GM23338 (cell line): ENCODE measurements at regions not wholly inside any gene's neighbourhood (a gene's known extent, or its start where the extent isn't known, plus 50 kb on each side); places are given as distances from the start of the nearest gene placed in this dataset.

ENCODE experiments used
- ATAC-seq: fragments of 200-7000 bp; cut with Tn5 transposase; 3 replicates; pipeline ENCODE4 v1.9.1; 2020
- DNase-seq: peaks from one replicate; pipeline ENCODE4 v3.0.0-alpha.2; 2015; ENCODE audit warnings: low spot score
- H2AFZ ChIP-seq: fragments of 200-600 bp; sonication (generic); 2 replicates; pipeline ENCODE4 v1.8.0; 2016; ENCODE audit warnings: antibody characterized with exemption, mild to moderate bottlenecking, moderate library complexity
- H3F3A ChIP-seq: fragments of 200-600 bp; sonication (generic); replicated peaks from 2 replicates; pipeline ENCODE4 v1.8.0; 2017; ENCODE audit warnings: antibody characterized with exemption, mixed run types, low read depth
- H3K27ac ChIP-seq: fragments of 200-600 bp; sonication (generic); 2 replicates; pipeline ENCODE4 v1.6.1; 2016; ENCODE audit warnings: low read depth
- H3K27me3 ChIP-seq: fragments of 200-600 bp; sonication (generic); 2 replicates; pipeline ENCODE4 v1.8.0; 2016; ENCODE audit warnings: mild to moderate bottlenecking, mixed run types, moderate library complexity; ENCODE audit not compliant: insufficient read depth
- H3K36me3 ChIP-seq: fragments of 200-600 bp; sonication (generic); 2 replicates; pipeline ENCODE4 v1.8.0; 2016; ENCODE audit warnings: mild to moderate bottlenecking; ENCODE audit not compliant: insufficient read depth
- H3K4me1 ChIP-seq: fragments of 200-600 bp; sonication (generic); 2 replicates; pipeline ENCODE4 v1.8.0; 2016; ENCODE audit warnings: mild to moderate bottlenecking, moderate library complexity; ENCODE audit not compliant: insufficient read depth
- H3K4me2 ChIP-seq: fragments of 200-600 bp; sonication (generic); 2 replicates; pipeline ENCODE4 v1.7.1; 2017; ENCODE audit warnings: mixed run types
- H3K4me3 ChIP-seq: fragments of 200-600 bp; sonication (generic); 2 replicates; pipeline ENCODE4 v1.6.1; 2016; ENCODE audit warnings: mixed run types
- H3K79me2 ChIP-seq: fragments of 200-600 bp; sonication (generic); replicated peaks from 2 replicates; pipeline ENCODE4 v1.8.0; 2017; ENCODE audit warnings: mild to moderate bottlenecking; ENCODE audit not compliant: insufficient read depth
- H3K9me2 ChIP-seq: fragments of 200-600 bp; sonication (generic); 2 replicates; pipeline ENCODE4 v1.8.0; 2017; ENCODE audit not compliant: insufficient read depth
- H4K20me1 ChIP-seq: fragments of 200-600 bp; sonication (generic); replicated peaks from 2 replicates; pipeline ENCODE4 v1.8.0; 2017; ENCODE audit warnings: mild to moderate bottlenecking; ENCODE audit not compliant: insufficient read depth
- H3K27ac Mint-ChIP-seq: 2 replicates; pipeline ENCODE4 v1.8.0; 2020; ENCODE audit warnings: inconsistent platforms, mild to moderate bottlenecking, moderate library complexity, mixed read lengths
- H3K27me3 Mint-ChIP-seq: 3 replicates; pipeline ENCODE4 v1.8.0; 2022; ENCODE audit warnings: low read depth, mild to moderate bottlenecking, moderate library complexity, mixed read lengths, inconsistent platforms; ENCODE audit not compliant: insufficient read depth, poor library complexity
- H3K36me3 Mint-ChIP-seq: 3 replicates; pipeline ENCODE4 v1.8.0; 2021; ENCODE audit warnings: low read depth, mild to moderate bottlenecking, inconsistent platforms, moderate library complexity, mixed read lengths
- H3K4me1 Mint-ChIP-seq: 3 replicates; pipeline ENCODE4 v1.8.0; 2020; ENCODE audit warnings: mild to moderate bottlenecking, inconsistent platforms, mixed read lengths
- H3K4me3 Mint-ChIP-seq: 3 replicates; pipeline ENCODE4 v1.8.0; 2021; ENCODE audit warnings: moderate library complexity, mild to moderate bottlenecking, inconsistent platforms, mixed read lengths
- H3K9me3 Mint-ChIP-seq: 3 replicates; pipeline ENCODE4 v1.8.0; 2020; ENCODE audit warnings: moderate library complexity, mild to moderate bottlenecking, inconsistent platforms, mixed read lengths
- CREB1 ChIP-seq: fragments of 250-450 bp; sonication (Bioruptor Pico); IDR thresholded peaks from 2 replicates; pipeline ENCODE4 v1.5.0; 2020; ENCODE audit warnings: low read depth, mild to moderate bottlenecking, moderate library complexity
- CTCF ChIP-seq, 2 experiments: fragments of 200-600 bp in 1 of 2; sonication (generic) in 1 of 2; conservative IDR thresholded peaks; 2 replicates each; pipeline versions ENCODE4 v1.5.1 to v1.6.1; 2016 to 2017; ENCODE audit warnings: antibody characterized with exemption in 2 of 2, low read depth in 2 of 2, mild to moderate bottlenecking in 2 of 2, moderate library complexity in 1 of 2
- EZH2phosphoT487 ChIP-seq: fragments of 200-600 bp; sonication (generic); IDR thresholded peaks from one replicate; pipeline ENCODE4 v1.8.1; 2018; ENCODE audit warnings: antibody characterized with exemption; ENCODE audit not compliant: unreplicated experiment
- POLR2AphosphoS5 ChIP-seq: IDR thresholded peaks from 2 replicates; pipeline ENCODE4 v1.6.1; 2016; ENCODE audit warnings: antibody characterized with exemption, low read depth
- STAT1 ChIP-seq: IDR thresholded peaks from one replicate; pipeline ENCODE4 v1.6.1; 2016; ENCODE audit warnings: antibody characterized with exemption; ENCODE audit not compliant: unreplicated experiment
- ZNF331 ChIP-seq: fragments of 250-450 bp; sonication (Bioruptor Pico); IDR thresholded peaks from 2 replicates; pipeline ENCODE4 v1.5.0; 2020; ENCODE audit warnings: low read depth, mild to moderate bottlenecking, moderate library complexity
- TF ChIP-seq, protein P1 (sequence below): IDR thresholded peaks from one replicate; pipeline ENCODE4 v1.6.1; 2018; ENCODE audit warnings: antibody characterized with exemption; ENCODE audit not compliant: unreplicated experiment

DNA sequence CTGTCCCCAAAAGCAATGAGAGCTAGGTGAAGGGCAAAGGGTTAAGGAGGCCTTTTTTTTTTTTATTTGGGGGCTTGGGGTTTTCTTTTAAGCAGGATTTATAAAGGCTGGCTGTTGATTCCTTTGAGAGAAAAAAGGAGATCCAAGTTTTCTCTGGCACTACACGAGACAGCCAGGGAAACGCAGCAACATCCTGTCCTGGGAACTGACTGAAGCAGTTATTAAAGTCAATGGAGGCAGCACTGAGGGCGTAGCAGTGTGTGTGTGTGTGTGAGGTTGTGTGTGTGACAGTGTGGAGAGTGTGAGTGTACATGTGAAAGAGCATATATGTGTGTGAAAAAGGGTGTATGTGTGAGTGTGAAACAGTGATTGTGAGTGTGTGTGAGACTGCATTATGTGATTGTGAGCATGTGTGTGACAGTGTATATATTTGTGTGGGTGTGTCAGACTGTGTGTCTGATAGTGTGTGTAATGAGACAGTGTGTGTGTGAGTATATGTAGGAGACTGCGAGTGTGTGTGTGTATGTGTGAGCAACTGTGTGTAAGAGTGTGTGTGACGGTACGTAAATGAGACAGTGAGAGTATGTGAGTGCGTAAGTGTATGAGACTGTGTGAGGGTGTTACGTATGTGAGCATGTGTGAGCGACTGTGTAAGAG is 65.9 kb upstream of the TIAM1 start:
- Mint-ChIP-seq H3K9me3 (peaks cover 4% of the 10 kb centered on the region; the same call in 2 of the 3 replicates), H3K4me1 (peaks cover 4% of the 10 kb centered on the region; the same call in 2 of the 3 replicates), H3K27ac (no peak overlapping the region), H3K4me3 (no peak overlapping the region), H3K27me3 (peaks cover 1% of the 10 kb centered on the region), H3K36me3 (peaks cover 6% of the 10 kb centered on the region; the same call in 2 of the 3 replicates)
- peaks cover 8% of the 10 kb centered on the region for H3K79me2 ChIP-seq
- no peaks in the 10 kb centered on the region; the same call in 1 of the 2 replicates for H4K20me1 ChIP-seq
- H3K4me1 ChIP-seq, result 0 out of 2 replicates have a peak, but pooled peaks cover 6% of the 10 kb centered on the region
- H3K27me3 ChIP-seq, result no peaks in the 10 kb centered on the region
- DNase-seq (no peak), ATAC-seq (no peak)
- no peaks in the 10 kb centered on the region; the same call in 1 of the 2 replicates for H3K9me2 ChIP-seq
- H3K4me3 ChIP-seq, result no peak overlapping the region
- no peak overlapping the region for H3K27ac ChIP-seq
- no peak overlapping the region for H3K4me2 ChIP-seq
- no peak overlapping the region for H2AFZ ChIP-seq
- no peaks in the 10 kb centered on the region for H3F3A ChIP-seq
- TF ChIP-seq CTCF (conservative IDR thresholded peaks at IDR 0.05; ENCODE audit: low read depth in 2 of 2), result no peak
- H3K36me3 ChIP-seq, result no peaks in the 10 kb centered on the region

DNA sequence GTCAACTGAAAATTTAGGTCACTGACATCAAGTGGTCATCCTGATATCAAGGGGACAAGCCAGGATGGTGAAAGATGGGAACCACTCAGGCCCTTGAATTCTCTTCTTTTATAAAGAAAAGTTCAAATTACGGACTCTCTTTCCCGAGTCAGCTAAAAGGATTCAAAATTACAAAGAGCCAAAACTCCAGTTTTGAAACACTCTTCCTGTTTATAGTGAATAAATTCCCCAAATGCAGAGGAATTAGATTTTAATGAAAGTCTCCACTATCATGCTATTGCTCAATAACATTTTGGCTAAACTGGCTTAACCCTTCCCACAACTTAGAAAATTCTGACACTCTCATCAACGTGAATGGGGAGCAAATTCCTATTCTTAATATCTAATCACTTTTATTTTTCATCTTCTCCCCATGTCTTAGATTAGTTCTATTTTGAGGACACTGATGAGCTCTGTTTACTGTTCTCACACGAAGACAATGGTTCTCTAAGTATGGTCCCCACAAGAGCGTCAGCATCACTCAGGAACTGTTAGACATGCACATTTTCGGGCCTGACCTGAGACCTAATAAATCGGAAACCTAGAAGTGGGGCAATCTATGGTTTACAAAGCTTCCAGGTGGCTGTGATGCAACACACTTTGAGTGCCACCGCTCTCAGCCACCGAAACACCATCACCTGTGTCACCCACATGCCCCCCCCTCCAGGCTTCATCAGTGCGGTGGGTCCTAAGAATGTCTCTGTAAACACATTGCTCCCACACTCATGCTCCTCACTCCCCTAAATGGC is 64.4 kb upstream of the TIAM1 start:
- H3K36me3 ChIP-seq, result no peaks in the 10 kb centered on the region
- H3K27me3 ChIP-seq, result no peaks in the 10 kb centered on the region
- H3K4me3 ChIP-seq, result no peak overlapping the region
- H4K20me1 ChIP-seq, result no peaks in the 10 kb centered on the region; the same call in 1 of the 2 replicates
- Mint-ChIP-seq H3K36me3 (peaks cover 6% of the 10 kb centered on the region; the same call in 2 of the 3 replicates), H3K27me3 (peaks cover 4% of the 10 kb centered on the region), H3K9me3 (peaks cover 4% of the 10 kb centered on the region; the same call in 2 of the 3 replicates), H3K27ac (no peak overlapping the region), H3K4me1 (peaks cover 4% of the 10 kb centered on the region; the same call in 2 of the 3 replicates), H3K4me3 (no peak overlapping the region)
- no peak overlapping the region for H2AFZ ChIP-seq
- H3K79me2 ChIP-seq, result peaks cover 8% of the 10 kb centered on the region
- H3F3A ChIP-seq, result no peaks in the 10 kb centered on the region
- no peak overlapping the region for H3K4me2 ChIP-seq
- ATAC-seq (no peak), DNase-seq (no peak)
- 0 out of 2 replicates have a peak, but pooled peaks cover 6% of the 10 kb centered on the region for H3K4me1 ChIP-seq
- H3K27ac ChIP-seq, result no peak overlapping the region; the same call in 1 of the 2 replicates
- no peaks in the 10 kb centered on the region for H3K9me2 ChIP-seq
- TF ChIP-seq ZNF331, result no peak
- TF ChIP-seq POLR2AphosphoS5, result no peak
- no peak for TF ChIP-seq CTCF (conservative IDR thresholded peaks at IDR 0.05; ENCODE audit: low read depth in 2 of 2)
- no peak for TF ChIP-seq CREB1 (CRISPR knock-in tag)
- TF ChIP-seq EZH2phosphoT487, result no peak
- no peak for TF ChIP-seq STAT1
- TF ChIP-seq, protein P1, sequence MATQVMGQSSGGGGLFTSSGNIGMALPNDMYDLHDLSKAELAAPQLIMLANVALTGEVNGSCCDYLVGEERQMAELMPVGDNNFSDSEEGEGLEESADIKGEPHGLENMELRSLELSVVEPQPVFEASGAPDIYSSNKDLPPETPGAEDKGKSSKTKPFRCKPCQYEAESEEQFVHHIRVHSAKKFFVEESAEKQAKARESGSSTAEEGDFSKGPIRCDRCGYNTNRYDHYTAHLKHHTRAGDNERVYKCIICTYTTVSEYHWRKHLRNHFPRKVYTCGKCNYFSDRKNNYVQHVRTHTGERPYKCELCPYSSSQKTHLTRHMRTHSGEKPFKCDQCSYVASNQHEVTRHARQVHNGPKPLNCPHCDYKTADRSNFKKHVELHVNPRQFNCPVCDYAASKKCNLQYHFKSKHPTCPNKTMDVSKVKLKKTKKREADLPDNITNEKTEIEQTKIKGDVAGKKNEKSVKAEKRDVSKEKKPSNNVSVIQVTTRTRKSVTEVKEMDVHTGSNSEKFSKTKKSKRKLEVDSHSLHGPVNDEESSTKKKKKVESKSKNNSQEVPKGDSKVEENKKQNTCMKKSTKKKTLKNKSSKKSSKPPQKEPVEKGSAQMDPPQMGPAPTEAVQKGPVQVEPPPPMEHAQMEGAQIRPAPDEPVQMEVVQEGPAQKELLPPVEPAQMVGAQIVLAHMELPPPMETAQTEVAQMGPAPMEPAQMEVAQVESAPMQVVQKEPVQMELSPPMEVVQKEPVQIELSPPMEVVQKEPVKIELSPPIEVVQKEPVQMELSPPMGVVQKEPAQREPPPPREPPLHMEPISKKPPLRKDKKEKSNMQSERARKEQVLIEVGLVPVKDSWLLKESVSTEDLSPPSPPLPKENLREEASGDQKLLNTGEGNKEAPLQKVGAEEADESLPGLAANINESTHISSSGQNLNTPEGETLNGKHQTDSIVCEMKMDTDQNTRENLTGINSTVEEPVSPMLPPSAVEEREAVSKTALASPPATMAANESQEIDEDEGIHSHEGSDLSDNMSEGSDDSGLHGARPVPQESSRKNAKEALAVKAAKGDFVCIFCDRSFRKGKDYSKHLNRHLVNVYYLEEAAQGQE, result no peak
